H1 (cell line): ENCODE measurements at regions not wholly inside any gene's neighbourhood (a gene's known extent, or its start where the extent isn't known, plus 50 kb on each side); places are given as distances from the start of the nearest gene placed in this dataset.

Experiments used
- CTCF ChIA-PET: fragments of 300-600 bp; sonication (Branson Sonifier 250); formaldehyde crosslinking; loops from one replicate; lab custom pipeline; 2021; ENCODE audit not compliant: partially characterized antibody; lab: Charles Lee
- POLR2A ChIA-PET: fragments of 300-600 bp; sonication (Branson Sonifier 250); formaldehyde crosslinking; loops from one replicate; lab custom pipeline; 2021; ENCODE audit warnings: inconsistent platforms; ENCODE audit not compliant: partially characterized antibody; lab: Charles Lee
- DNase-seq, 2 experiments: peaks; one replicate each; pipeline versions ENCODE4 v3.0.0 to v3.0.0-alpha.2; 2010 to 2022; ENCODE audit warnings: low spot score in 2 of 2, low read depth in 1 of 2, mixed read lengths in 1 of 2
- FAIRE-seq: peaks from 2 replicates; lab custom pipeline; 2011; peaks lifted over from hg19 to GRCh38; lab: Jason Lieb, UNC
- H2AFZ ChIP-seq: 2 replicates; pipeline ENCODE4 v1.8.1; 2012; ENCODE audit warnings: low read length, inconsistent platforms
- H2AK5ac ChIP-seq: 2 replicates; pipeline ENCODE4 v1.6.1; 2013; ENCODE audit warnings: low read depth, low read length
- H2BK120ac ChIP-seq: replicated peaks from 2 replicates; pipeline ENCODE3; 2013; ENCODE audit warnings: low read depth, low read length, inconsistent platforms
- H2BK12ac ChIP-seq: 2 replicates; pipeline ENCODE4 v1.6.1; 2013; ENCODE audit warnings: low read depth, low read length
- H2BK15ac ChIP-seq: 2 replicates; pipeline ENCODE4 v1.6.1; 2013; ENCODE audit warnings: low read length
- H2BK20ac ChIP-seq: 2 replicates; pipeline ENCODE4 v1.6.1; 2013; ENCODE audit warnings: low read length
- H2BK5ac ChIP-seq: 2 replicates; pipeline ENCODE4 v1.6.1; 2013; ENCODE audit warnings: low read depth, low read length
- H3K14ac ChIP-seq: 2 replicates; pipeline ENCODE4 v1.6.1; 2013; ENCODE audit warnings: inconsistent platforms; ENCODE audit not compliant: insufficient read length
- H3K18ac ChIP-seq: 2 replicates; pipeline ENCODE4 v1.6.1; 2013; ENCODE audit warnings: low read length; ENCODE audit errors: extremely low read depth
- H3K23ac ChIP-seq: 2 replicates; pipeline ENCODE4 v1.6.1; 2013; ENCODE audit warnings: inconsistent platforms; ENCODE audit not compliant: insufficient read length
- H3K23me2 ChIP-seq: 2 replicates; pipeline ENCODE4 v1.6.1; 2013; ENCODE audit warnings: low read depth, low read length
- H3K27ac ChIP-seq: 2 replicates; pipeline ENCODE4 v1.6.1; 2011; ENCODE audit warnings: low read depth, low read length, inconsistent platforms
- H3K27me3 ChIP-seq, 4 experiments: replicated peaks in 1 of 4; 1 replicate in 1 of 4; 2 replicates in 3 of 4; pipeline versions ENCODE4 v1.6.1 to v1.8.1; 2011 to 2013; ENCODE audit warnings: low read length in 3 of 4, mild to moderate bottlenecking in 3 of 4, inconsistent platforms in 2 of 4, mixed read lengths in 2 of 4, moderate library complexity in 1 of 4; ENCODE audit not compliant: control insufficient read depth in 3 of 4, insufficient read depth in 3 of 4; ENCODE audit errors: extremely low read depth in 1 of 4
- H3K36me3 ChIP-seq, 4 experiments: 2 replicates each; pipeline versions ENCODE4 v1.6.1 to v1.8.1; 2011 to 2013; ENCODE audit warnings: mild to moderate bottlenecking in 4 of 4, low read length in 3 of 4, moderate library complexity in 2 of 4, control low read depth in 1 of 4, inconsistent platforms in 1 of 4; ENCODE audit not compliant: insufficient read depth in 4 of 4, control insufficient read depth in 2 of 4
- H3K4ac ChIP-seq: replicated peaks from 2 replicates; pipeline ENCODE3; 2013; ENCODE audit warnings: low read length, low read depth, mixed read lengths, inconsistent platforms; ENCODE audit not compliant: insufficient read length
- H3K4me1 ChIP-seq, 4 experiments: replicated peaks in 1 of 4; 1 replicate in 1 of 4; 2 replicates in 3 of 4; pipeline versions ENCODE4 v1.6.1 to v1.8.1; 2011 to 2013; ENCODE audit warnings: low read length in 3 of 4, inconsistent platforms in 2 of 4, mixed read lengths in 1 of 4; ENCODE audit not compliant: insufficient read depth in 4 of 4, control insufficient read depth in 3 of 4
- H3K4me2 ChIP-seq, 2 experiments: 2 replicates each; pipeline versions ENCODE4 v1.6.1 to v1.8.1; 2011 to 2013; ENCODE audit warnings: low read depth in 2 of 2, low read length in 2 of 2, control low read depth in 1 of 2, inconsistent platforms in 1 of 2, mild to moderate bottlenecking in 1 of 2; ENCODE audit not compliant: insufficient read depth in 1 of 2
- H3K4me3 ChIP-seq, 4 experiments: fragments of 200-600, 300-600 bp in 1 of 4; sonication (generic), shearing (Covaris generic), sonication (Bioruptor Twin) in 1 of 4; 2 replicates each; pipeline versions ENCODE4 v1.5.1 to v1.8.1; 2011 to 2016; ENCODE audit warnings: low read length in 4 of 4, low read depth in 3 of 4, control low read depth in 2 of 4, inconsistent platforms in 2 of 4, mild to moderate bottlenecking in 2 of 4, mixed read lengths in 1 of 4, moderate library complexity in 1 of 4; ENCODE audit not compliant: insufficient read depth in 2 of 4; ENCODE audit errors: extremely low read depth in 1 of 4
- H3K56ac ChIP-seq: replicated peaks from 2 replicates; pipeline ENCODE3; 2013; ENCODE audit warnings: low read depth, mild to moderate bottlenecking, mixed read lengths, low read length, inconsistent platforms; ENCODE audit not compliant: insufficient read length
- H3K79me1 ChIP-seq: 2 replicates; pipeline ENCODE4 v1.6.1; 2013; ENCODE audit warnings: low read depth, low read length, control low read depth
- H3K79me2 ChIP-seq, 2 experiments: 2 replicates each; pipeline versions ENCODE4 v1.6.1 to v1.8.1; 2012 to 2013; ENCODE audit warnings: low read length in 2 of 2, mild to moderate bottlenecking in 2 of 2, inconsistent platforms in 1 of 2; ENCODE audit not compliant: insufficient read depth in 2 of 2, control insufficient read depth in 1 of 2
- H3K9ac ChIP-seq, 4 experiments: replicated peaks in 1 of 4; 1 replicate in 1 of 4; 2 replicates in 3 of 4; pipeline versions ENCODE4 v1.6.1 to v1.8.1; 2011 to 2013; ENCODE audit warnings: low read depth in 3 of 4, low read length in 3 of 4, control low read depth in 2 of 4, mild to moderate bottlenecking in 2 of 4, moderate library complexity in 2 of 4, inconsistent platforms in 1 of 4; ENCODE audit errors: extremely low read depth in 1 of 4
- H3K9me3 ChIP-seq, 2 experiments: 2 replicates each; pipeline versions ENCODE4 v1.6.1 to v1.8.1; 2012 to 2013; ENCODE audit warnings: mild to moderate bottlenecking in 2 of 2, moderate library complexity in 2 of 2, control low read depth in 1 of 2, inconsistent platforms in 1 of 2, low read depth in 1 of 2, low read length in 1 of 2, mixed read lengths in 1 of 2; ENCODE audit not compliant: insufficient read depth in 2 of 2
- H4K20me1 ChIP-seq, 2 experiments: replicated peaks in 1 of 2; 2 replicates each; pipeline versions ENCODE3 to v1.8.1; 2011 to 2013; ENCODE audit warnings: inconsistent platforms in 2 of 2, low read length in 2 of 2, mild to moderate bottlenecking in 1 of 2; ENCODE audit not compliant: insufficient read depth in 2 of 2, control insufficient read depth in 1 of 2
- H4K5ac ChIP-seq: 2 replicates; pipeline ENCODE4 v1.6.1; 2013; ENCODE audit warnings: low read length, low read depth, mixed read lengths, inconsistent platforms; ENCODE audit not compliant: insufficient read length
- H4K8ac ChIP-seq: 2 replicates; pipeline ENCODE4 v1.8.0; 2013; ENCODE audit warnings: mild to moderate bottlenecking, moderate library complexity, low read length, inconsistent platforms; ENCODE audit not compliant: insufficient read depth; ENCODE audit errors: extremely low read depth
- H4K91ac ChIP-seq: replicated peaks from 2 replicates; pipeline ENCODE3; 2013; ENCODE audit warnings: low read length, mixed read lengths, inconsistent platforms; ENCODE audit not compliant: insufficient read length
- CHD1 ChIP-seq: IDR thresholded peaks from 2 replicates; pipeline ENCODE4 v1.6.1; 2012; ENCODE audit warnings: low read depth, low read length, improper control_type of control experiment
- MAFK ChIP-seq: IDR thresholded peaks from 2 replicates; pipeline ENCODE4 v1.6.1; 2012; ENCODE audit warnings: low read depth, mild to moderate bottlenecking, improper control_type of control experiment, low read length
- WGBS, 2 experiments: shearing (Covaris generic) in 1 of 2; methylation state at CpG; one replicate each; pipeline versions ENCODE4 v1.1.6 to v1.1.7; 2013 to 2015; ENCODE audit warnings: low lambda C conversion rate in 2 of 2, mixed read lengths in 2 of 2, inconsistent platforms in 1 of 2, low coverage in 1 of 2, missing lambda C conversion rate in 1 of 2; ENCODE audit not compliant: insufficient replicate concordance in 2 of 2, insufficient coverage in 1 of 2, insufficient read length in 1 of 2; ENCODE audit errors: extremely low coverage in 1 of 2, missing lambda C conversion rate in 1 of 2; 5-methylcytosine and 5-hydroxymethylcytosine counted together

- Histone ChIP-seq H3K23me2 (no peaks in the 10 kb centered on the region), H4K20me1 (no peaks in the 10 kb centered on the region), H4K8ac (no peak overlapping the region), H3K23ac (no peak overlapping the region), H3K9ac (no peak overlapping the region), H2BK5ac (no peak overlapping the region), H3K4ac (no peak overlapping the region), H4K91ac (no peak overlapping the region), H2AFZ (no peak overlapping the region), H3K56ac (no peak overlapping the region), H2BK120ac (no peak overlapping the region), H3K4me1 (no peaks in the 10 kb centered on the region), H2AK5ac (no peak overlapping the region), H2BK20ac (no peak overlapping the region), H2BK12ac (no peak overlapping the region), H3K36me3 (no peaks in the 10 kb centered on the region), H3K4me3 (no peak overlapping the region), H2BK15ac (no peak overlapping the region), H3K27ac (no peak overlapping the region), H3K9me3 (no peaks in the 10 kb centered on the region), H3K4me2 (no peak overlapping the region), H3K14ac (no peak overlapping the region), H3K27me3 (no peaks in the 10 kb centered on the region), H4K5ac (no peak overlapping the region), H3K79me2 (no peaks in the 10 kb centered on the region), H3K79me1 (no peaks in the 10 kb centered on the region), H3K18ac (no peak overlapping the region)
- TF ChIP-seq MAFK (0 out of 2 replicates have a peak, but pooled peaks have one; percentile 19), CHD1 (no peak)
- CTCF ChIA-PET: interaction anchor here (0.6 kb wide), 1 partner anchor 233 kb away, joined by 3 read pairs; no protein-coding TSS in a partner anchor
- FAIRE-seq (no peak), DNase-seq (no peak)
- POLR2A ChIA-PET: no interaction called here
- 92% methylated on average over 3 of the region's 3 CpGs; no CpG with 5 or more reads in 1 of the 2 experiments for WGBS, 2 experiments
Observed at GRCh38 chr6:23424584-23424983, 701.4 kb upstream of the NRSN1 start.
